Transverse colon (tissue), 4 donors: ENCODE measurements at regions not wholly inside any gene's neighbourhood (a gene's known extent, or its start where the extent isn't known, plus 50 kb on each side); places are given as distances from the start of the nearest gene placed in this dataset.

ENCODE experiments used
- POLR2AphosphoS5 ChIP-seq, 3 donors: sonication (generic); formaldehyde crosslinking; IDR thresholded peaks; one replicate each; pipeline ENCODE4 v1.6.1; 2016; ENCODE audit warnings: antibody characterized with exemption in 3 of 3
- TF ChIP-seq, protein P1 (sequence below), 5 experiments: fragments of 200-600 bp in 3 of 5; fragments of 450-650 bp in 2 of 5; sonication (generic) in 3 of 5; IDR thresholded peaks; 1 replicate in 2 of 5; 2 replicates in 3 of 5; pipeline ENCODE4 v1.5.1; 2016 to 2017; ENCODE audit warnings: antibody characterized with exemption in 5 of 5, inconsistent platforms in 3 of 5, mild to moderate bottlenecking in 2 of 5, moderate library complexity in 1 of 5

DNA sequence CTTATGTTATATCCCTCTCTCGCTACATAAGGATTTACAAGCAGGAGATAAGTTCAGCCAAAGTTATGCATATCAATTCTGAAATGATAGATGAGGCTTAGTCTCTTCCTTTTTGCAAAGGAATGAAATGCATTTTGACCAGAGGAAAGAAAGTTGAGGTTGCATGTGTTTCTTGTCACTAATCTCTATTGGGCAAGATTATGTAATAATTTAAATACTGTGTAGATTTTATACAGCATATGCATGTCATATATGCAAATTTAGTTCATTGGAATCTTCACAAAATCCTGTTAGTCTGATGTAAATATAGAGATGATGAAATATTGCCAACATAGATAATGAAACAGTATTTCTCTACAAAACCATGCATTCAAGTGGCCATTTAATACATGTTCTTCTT is 858.7 kb upstream of the RAG2 start:
- no peak for TF ChIP-seq POLR2AphosphoS5 (IDR thresholded peaks at IDR 0.05)
- TF ChIP-seq, protein P1, sequence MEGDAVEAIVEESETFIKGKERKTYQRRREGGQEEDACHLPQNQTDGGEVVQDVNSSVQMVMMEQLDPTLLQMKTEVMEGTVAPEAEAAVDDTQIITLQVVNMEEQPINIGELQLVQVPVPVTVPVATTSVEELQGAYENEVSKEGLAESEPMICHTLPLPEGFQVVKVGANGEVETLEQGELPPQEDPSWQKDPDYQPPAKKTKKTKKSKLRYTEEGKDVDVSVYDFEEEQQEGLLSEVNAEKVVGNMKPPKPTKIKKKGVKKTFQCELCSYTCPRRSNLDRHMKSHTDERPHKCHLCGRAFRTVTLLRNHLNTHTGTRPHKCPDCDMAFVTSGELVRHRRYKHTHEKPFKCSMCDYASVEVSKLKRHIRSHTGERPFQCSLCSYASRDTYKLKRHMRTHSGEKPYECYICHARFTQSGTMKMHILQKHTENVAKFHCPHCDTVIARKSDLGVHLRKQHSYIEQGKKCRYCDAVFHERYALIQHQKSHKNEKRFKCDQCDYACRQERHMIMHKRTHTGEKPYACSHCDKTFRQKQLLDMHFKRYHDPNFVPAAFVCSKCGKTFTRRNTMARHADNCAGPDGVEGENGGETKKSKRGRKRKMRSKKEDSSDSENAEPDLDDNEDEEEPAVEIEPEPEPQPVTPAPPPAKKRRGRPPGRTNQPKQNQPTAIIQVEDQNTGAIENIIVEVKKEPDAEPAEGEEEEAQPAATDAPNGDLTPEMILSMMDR (IDR thresholded peaks at IDR 0.05): no peak
